Naive B cell (primary cell): ENCODE measurements at regions not wholly inside any gene's neighbourhood (a gene's known extent, or its start where the extent isn't known, plus 50 kb on each side); places are given as distances from the start of the nearest gene placed in this dataset.

ENCODE experiments used
- ATAC-seq, 2 donors: fragments of 150-1000 bp; cut with Tn5 transposase; 2 replicates each; pipeline ENCODE4 v1.10.0; 2021; ENCODE audit warnings: low read depth in 2 of 2, mild to moderate bottlenecking in 2 of 2, moderate library complexity in 2 of 2
- DNase-seq: peaks from one replicate; pipeline ENCODE4 v3.0.0; 2022
- H3K27ac Mint-ChIP-seq, 6 donors: one replicate each; pipeline ENCODE4 v1.8.0; 2020 to 2022; ENCODE audit warnings: mild to moderate bottlenecking in 6 of 6, mixed read lengths in 6 of 6, moderate library complexity in 5 of 6, inconsistent platforms in 2 of 6
- H3K27me3 Mint-ChIP-seq, 3 donors: one replicate each; pipeline ENCODE4 v1.8.0; 2021 to 2022; ENCODE audit warnings: mixed read lengths in 3 of 3, mild to moderate bottlenecking in 1 of 3
- H3K36me3 Mint-ChIP-seq, 2 donors: one replicate each; pipeline ENCODE4 v1.8.0; 2020 to 2022; ENCODE audit warnings: mixed read lengths in 2 of 2, inconsistent platforms in 1 of 2, mild to moderate bottlenecking in 1 of 2
- H3K4me1 Mint-ChIP-seq, 3 donors: one replicate each; pipeline ENCODE4 v1.8.0; 2020 to 2022; ENCODE audit warnings: mixed read lengths in 3 of 3, inconsistent platforms in 1 of 3, mild to moderate bottlenecking in 1 of 3, moderate library complexity in 1 of 3
- H3K4me3 Mint-ChIP-seq, 8 donors: one replicate each; pipeline ENCODE4 v1.8.0; 2020 to 2022; ENCODE audit warnings: mild to moderate bottlenecking in 8 of 8, mixed read lengths in 8 of 8, moderate library complexity in 8 of 8, inconsistent platforms in 2 of 8
- H3K9me3 Mint-ChIP-seq, 7 donors: one replicate each; pipeline ENCODE4 v1.8.0; 2020 to 2022; ENCODE audit warnings: mixed read lengths in 7 of 7, mild to moderate bottlenecking in 5 of 7, inconsistent platforms in 2 of 7, moderate library complexity in 1 of 7

DNA sequence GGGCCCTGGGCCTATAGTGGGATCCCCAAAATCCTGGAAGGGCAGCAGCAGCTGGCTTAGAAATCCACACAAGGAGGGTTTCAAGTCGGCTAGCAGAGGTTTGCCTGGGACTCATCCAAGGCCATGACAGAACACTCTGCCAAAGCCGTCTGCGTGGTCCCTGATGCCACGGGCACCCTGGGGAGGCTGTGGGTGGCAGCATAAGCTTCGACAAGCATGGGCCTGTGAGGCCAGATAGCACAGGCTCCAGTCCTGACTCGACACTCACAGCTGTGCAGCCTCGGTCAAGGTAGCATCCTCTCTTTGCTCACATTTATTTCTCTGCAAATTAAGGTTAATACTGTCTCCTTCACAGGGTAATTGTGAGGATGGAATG lies 138.3 kb downstream of the JCAD start:
- ATAC-seq (no peak), DNase-seq (no peak)
- H3K4me1 Mint-ChIP-seq, result peaks cover 0 to 9% (median 4%) of the 10 kb centered on the region in 3 donors
- H3K4me3 Mint-ChIP-seq, result no peak overlapping the region
- H3K36me3 Mint-ChIP-seq, result peaks cover 0 to 8% of the 10 kb centered on the region in 2 donors
- peaks cover 4 to 17% (median 6%) of the 10 kb centered on the region in 7 donors for H3K9me3 Mint-ChIP-seq
- H3K27ac Mint-ChIP-seq, result no peak overlapping the region
- peaks cover 10 to 20% (median 19%) of the 10 kb centered on the region in 3 donors for H3K27me3 Mint-ChIP-seq

DNA sequence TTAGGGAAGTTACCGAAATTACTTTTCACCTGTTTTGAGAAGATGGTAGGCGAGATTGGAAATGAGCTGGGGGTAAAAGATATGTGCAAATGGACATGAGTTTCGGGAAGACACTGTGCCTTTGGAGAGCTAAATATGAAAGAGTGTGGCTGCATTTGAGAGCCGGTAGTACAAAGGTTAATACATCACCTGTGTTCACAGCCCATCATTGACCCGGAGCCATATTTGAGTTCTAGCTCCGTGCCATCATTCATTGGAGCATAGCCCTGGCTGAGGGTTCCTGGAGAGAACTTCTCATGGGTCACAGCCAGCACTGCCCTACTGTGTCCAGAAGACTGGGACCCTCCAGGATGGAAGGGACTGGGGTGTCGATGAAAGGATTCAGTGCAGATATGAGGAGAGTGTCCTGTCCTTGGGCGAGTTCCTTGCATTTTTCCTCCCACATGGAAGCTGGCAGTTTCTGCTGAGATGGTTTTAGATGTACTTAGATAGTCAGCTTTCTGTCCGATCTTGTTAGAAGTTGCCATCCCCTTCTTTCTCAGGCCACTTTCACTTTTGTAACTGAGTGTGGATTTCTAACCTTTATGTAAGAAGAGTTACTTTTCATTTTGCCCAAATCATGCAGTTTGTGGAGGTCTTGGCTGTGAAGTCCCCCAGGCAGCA lies 138.8 kb downstream of the JCAD start:
- Mint-ChIP-seq H3K27ac (no peak overlapping the region), H3K36me3 (peaks cover 0 to 8% of the 10 kb centered on the region in 2 donors), H3K4me1 (peaks cover 0 to 9% (median 0%) of the 10 kb centered on the region in 3 donors), H3K9me3 (peaks cover 0 to 13% (median 2%) of the 10 kb centered on the region in 7 donors), H3K27me3 (peaks cover 10 to 20% (median 19%) of the 10 kb centered on the region in 3 donors), H3K4me3 (no peak overlapping the region)
- ATAC-seq, result no peak
- DNase-seq, result no peak

DNA sequence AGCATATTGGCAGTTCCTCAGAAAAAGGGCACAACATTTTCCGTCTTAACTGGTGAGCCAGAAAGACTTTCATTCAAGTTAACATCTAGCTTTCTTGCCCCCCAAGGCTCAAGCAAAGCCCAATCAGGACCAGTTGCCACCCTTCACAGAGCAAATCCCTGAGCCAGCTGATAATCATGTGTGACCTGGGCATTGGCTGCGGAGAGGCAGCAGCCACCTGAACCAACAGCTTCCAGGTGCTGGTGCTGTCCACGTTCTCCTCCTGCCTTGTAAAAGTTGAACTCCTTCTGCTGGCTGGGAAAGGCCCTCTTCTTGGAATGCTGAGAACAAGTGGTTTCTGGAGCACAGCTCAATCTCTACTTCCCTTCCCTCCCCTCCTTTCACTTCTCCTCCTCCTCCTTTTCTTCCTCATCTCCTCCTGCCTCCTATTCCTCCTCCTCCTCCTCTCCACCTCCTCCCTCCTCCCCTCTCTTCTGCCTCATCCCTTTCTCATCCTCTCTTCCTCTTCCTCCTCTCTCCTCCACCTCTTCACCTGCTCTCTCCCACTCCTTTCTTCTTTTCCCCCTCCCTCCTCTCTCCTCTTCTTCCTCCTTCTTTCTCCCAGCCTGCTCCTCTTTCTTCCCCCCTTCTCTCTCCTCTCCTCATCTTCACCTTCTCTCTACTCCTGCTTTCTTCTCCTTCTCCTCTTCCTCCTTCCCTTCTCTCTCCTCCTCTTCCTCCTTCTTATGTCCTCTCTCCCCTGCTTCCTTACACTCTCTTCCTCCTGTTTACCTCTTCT lies 140.6 kb downstream of the JCAD start:
- DNase-seq, result no peak
- ATAC-seq, result no peak
- Mint-ChIP-seq H3K36me3 (peaks cover 0 to 8% of the 10 kb centered on the region in 2 donors), H3K27ac (no peak overlapping the region), H3K9me3 (peaks cover 0 to 5% (median 0%) of the 10 kb centered on the region in 7 donors), H3K4me1 (peaks cover 0 to 9% (median 0%) of the 10 kb centered on the region in 3 donors), H3K4me3 (no peak overlapping the region), H3K27me3 (peaks cover 10 to 20% (median 19%) of the 10 kb centered on the region in 3 donors)

DNA sequence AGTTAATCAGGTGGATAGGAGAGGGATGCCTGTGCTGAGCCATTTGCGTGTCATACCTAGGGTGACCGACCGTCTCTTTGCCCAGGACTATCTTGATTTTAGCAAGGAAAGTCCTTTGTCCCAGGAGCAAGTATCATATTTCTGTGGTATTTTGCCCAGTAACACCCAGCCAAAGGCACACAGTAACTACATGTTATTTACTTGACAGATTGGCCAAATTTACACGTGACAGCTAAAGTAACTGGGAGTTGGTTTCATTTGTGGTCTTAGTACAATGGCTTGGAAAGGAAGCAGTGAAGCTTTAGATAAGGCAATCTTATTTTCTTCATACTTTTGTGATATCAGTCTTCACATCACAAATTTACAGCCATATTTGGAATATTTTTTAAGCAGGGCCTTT lies 142.1 kb downstream of the JCAD start:
- peaks cover 0 to 9% (median 0%) of the 10 kb centered on the region in 3 donors for H3K4me1 Mint-ChIP-seq
- ATAC-seq (no peak), DNase-seq (no peak)
- H3K36me3 Mint-ChIP-seq, result peaks cover 0 to 8% of the 10 kb centered on the region in 2 donors
- H3K4me3 Mint-ChIP-seq, result no peak overlapping the region
- H3K27me3 Mint-ChIP-seq, result peaks cover 8 to 20% (median 19%) of the 10 kb centered on the region in 3 donors
- H3K9me3 Mint-ChIP-seq, result peaks cover 0 to 5% (median 0%) of the 10 kb centered on the region in 7 donors
- no peak overlapping the region for H3K27ac Mint-ChIP-seq

DNA sequence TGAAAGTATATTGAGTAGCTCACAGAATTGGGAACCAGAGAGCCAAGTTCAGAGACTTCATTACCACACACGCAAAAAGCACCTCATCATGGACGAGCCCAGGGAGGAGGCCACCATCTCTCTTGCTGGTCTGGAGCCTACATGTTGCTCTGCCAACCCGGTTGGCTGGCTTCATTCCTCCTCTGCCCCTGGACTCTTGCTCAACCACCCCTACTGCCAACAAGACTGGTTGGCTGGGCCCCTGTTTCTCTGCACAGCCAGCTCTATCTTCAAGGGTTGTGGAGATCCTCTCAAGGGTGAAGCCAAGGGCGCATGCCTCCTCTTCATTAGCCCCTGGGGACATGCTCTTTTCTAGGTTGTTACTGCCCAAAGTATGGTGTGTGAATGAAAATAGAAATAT lies 142.7 kb downstream of the JCAD start:
- no peak overlapping the region for H3K4me3 Mint-ChIP-seq
- H3K27me3 Mint-ChIP-seq, result peaks cover 7 to 22% (median 19%) of the 10 kb centered on the region in 3 donors
- peaks cover 0 to 8% of the 10 kb centered on the region in 2 donors for H3K36me3 Mint-ChIP-seq
- peaks cover 0 to 9% (median 0%) of the 10 kb centered on the region in 3 donors for H3K4me1 Mint-ChIP-seq
- DNase-seq, result no peak
- H3K27ac Mint-ChIP-seq, result no peak overlapping the region
- ATAC-seq, result no peak
- peaks cover 0 to 5% (median 0%) of the 10 kb centered on the region in 7 donors for H3K9me3 Mint-ChIP-seq

DNA sequence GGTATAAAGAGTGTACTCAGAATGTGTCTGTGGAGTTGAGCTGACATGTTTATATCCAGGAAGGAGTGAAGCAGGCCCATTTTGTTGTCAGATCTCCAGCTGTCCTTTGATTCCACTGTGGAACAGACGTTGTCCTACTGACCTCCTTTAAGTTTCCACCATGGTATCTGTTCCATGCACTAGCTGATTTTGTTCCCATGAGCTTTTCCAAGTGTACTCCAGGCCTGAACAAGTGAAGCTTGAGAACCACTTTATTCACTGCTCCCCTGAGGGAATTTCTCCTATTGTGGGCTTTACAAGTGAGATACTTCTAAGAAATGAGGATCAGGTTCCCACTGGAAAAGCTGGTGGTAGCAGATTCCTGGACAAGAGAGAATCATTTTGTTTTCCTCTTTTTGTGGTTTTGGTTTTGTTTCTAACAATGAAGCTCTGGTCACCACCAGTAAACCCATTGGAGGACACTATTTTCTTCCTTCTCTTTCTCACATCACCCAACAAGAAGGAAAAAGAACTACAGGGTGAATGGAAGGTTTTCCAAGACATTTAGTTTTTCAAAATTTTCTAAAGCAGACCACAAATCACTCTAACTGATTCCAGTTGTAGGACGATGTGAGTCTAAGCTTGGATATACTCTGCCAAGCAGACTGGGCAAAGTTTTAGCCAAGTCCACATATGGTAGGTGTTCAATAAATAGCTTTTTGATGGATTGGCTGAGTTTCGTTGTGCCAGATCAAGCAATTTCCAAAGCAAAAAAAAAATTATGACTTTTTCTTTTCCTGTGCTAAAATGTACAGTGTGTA lies 144.2 kb downstream of the JCAD start:
- no peak for DNase-seq
- H3K27me3 Mint-ChIP-seq, result peaks cover 2 to 32% (median 15%) of the 10 kb centered on the region in 3 donors
- no peak overlapping the region for H3K27ac Mint-ChIP-seq
- no peak for ATAC-seq
- no peak overlapping the region for H3K4me3 Mint-ChIP-seq
- H3K4me1 Mint-ChIP-seq, result peaks cover 0 to 9% (median 0%) of the 10 kb centered on the region in 3 donors
- H3K36me3 Mint-ChIP-seq, result peaks cover 0 to 13% of the 10 kb centered on the region in 2 donors
- H3K9me3 Mint-ChIP-seq, result peaks cover 0 to 12% (median 0%) of the 10 kb centered on the region in 7 donors

DNA sequence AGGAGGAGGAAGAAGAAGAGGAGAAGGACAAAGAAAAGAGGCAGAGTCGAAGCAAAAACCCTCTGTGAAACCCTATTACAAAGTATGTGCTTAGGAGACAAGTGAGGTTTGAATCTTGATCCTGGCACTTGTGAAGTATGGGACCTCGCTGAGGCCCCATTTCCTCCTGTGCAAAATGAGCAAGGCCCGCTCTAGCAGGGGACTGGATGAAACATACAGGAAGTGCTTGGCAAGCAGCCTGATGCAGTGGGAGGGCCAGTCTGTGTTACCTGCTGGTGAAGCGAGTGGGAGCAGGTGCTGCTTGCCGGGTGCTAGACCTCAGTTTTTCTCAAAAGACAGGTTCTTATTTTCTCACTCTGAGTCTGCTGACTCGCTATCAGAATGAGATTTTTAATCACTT lies 150.4 kb downstream of the JCAD start:
- Mint-ChIP-seq H3K27me3 (peaks cover 3 to 26% (median 5%) of the 10 kb centered on the region in 3 donors), H3K4me3 (peak overlapping the region in 1 of 8 donors; percentile 63), H3K9me3 (peaks cover 0 to 7% (median 2%) of the 10 kb centered on the region in 7 donors), H3K27ac (no peak overlapping the region), H3K36me3 (peaks cover 0 to 5% of the 10 kb centered on the region in 2 donors), H3K4me1 (peaks cover 0 to 6% (median 5%) of the 10 kb centered on the region in 3 donors)
- ATAC-seq (no peak), DNase-seq (no peak)

DNA sequence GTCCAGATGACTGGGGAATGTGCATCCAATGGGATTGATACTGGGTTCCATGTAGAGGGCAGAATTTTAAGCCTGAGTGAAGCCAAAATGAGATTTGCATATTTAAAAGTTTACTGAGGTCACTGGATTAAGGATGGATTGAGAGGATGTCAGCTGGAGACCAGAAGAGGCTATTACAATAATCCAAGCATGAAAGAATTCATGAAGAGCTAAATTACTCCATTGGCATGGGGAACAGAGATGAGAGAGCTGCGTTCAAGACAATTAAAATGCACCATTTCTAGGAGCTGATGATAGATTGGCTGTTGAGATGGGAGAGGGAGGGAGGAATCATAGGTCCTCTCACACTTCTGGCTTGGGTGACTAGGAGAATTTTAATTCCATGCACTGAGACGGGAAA lies 158.5 kb downstream of the JCAD start:
- Mint-ChIP-seq H3K4me1 (no peaks in the 10 kb centered on the region), H3K9me3 (peaks cover 0 to 5% (median 0%) of the 10 kb centered on the region in 7 donors), H3K4me3 (no peak overlapping the region), H3K36me3 (no peaks in the 10 kb centered on the region), H3K27me3 (peaks cover 0 to 11% (median 0%) of the 10 kb centered on the region in 3 donors), H3K27ac (no peak overlapping the region)
- ATAC-seq, result no peak
- no peak for DNase-seq

DNA sequence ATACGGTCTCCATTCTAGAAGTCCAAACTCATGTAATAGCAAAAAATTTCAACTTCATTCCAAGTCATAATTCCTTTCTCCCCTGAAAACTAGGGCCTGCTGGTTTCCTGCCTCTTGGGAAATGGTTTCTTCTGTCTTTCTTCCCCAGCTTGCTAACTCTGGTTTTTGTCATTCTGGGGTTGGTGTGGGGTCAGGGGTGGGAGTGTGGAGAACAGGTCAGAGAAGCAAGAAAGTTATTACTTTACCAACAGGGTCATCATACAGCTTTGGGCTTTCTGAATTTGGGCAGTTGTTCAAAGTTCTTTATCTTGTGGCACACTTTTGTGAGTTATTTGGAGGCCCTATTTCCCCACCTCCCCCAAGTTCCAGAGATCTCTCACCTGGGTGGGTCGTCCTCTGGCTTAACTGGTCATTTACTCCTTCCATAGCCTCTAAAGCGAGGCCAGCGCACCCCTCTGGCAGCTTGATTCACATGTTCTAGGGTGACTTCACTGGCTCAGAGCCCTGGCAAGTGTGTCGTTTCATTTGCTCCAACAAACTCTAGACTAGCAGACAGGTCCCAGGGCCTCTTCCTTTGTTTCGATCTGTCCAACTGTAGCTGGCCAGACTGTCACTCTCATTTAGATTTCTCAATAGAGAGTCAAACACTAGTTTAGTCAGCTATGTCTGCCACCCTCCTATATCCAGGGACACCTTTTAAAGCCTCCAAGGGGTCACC lies 161.2 kb downstream of the JCAD start:
- no peaks in the 10 kb centered on the region for H3K36me3 Mint-ChIP-seq
- H3K27ac Mint-ChIP-seq, result no peak overlapping the region
- no peaks in the 10 kb centered on the region for H3K4me1 Mint-ChIP-seq
- H3K4me3 Mint-ChIP-seq, result no peak overlapping the region
- DNase-seq (no peak), ATAC-seq (no peak)
- peaks cover 0 to 15% (median 0%) of the 10 kb centered on the region in 7 donors for H3K9me3 Mint-ChIP-seq
- H3K27me3 Mint-ChIP-seq, result peaks cover 0 to 11% (median 0%) of the 10 kb centered on the region in 3 donors

DNA sequence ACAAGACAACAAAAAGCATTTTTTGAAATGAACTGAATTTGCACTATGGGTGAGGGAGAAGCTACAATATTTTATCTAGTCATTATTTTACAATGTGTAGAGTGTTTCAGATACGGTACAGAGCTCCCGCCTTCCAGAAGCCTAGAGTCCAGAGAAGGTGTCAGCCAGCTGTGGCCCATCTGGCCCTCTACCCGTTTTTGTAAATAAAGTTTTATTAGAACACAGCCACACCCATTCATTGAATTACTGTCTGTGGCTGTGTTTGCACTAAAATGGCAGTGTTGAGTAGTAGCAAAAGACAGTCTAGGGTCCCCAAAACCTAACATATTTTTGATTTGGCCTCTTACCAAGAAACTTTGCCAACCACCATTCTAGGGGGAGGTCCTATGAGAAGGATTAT lies 162.0 kb downstream of the JCAD start:
- no peak for ATAC-seq
- DNase-seq, result no peak
- Mint-ChIP-seq H3K4me3 (no peak overlapping the region), H3K9me3 (peaks cover 0 to 15% (median 0%) of the 10 kb centered on the region in 7 donors), H3K4me1 (no peaks in the 10 kb centered on the region), H3K36me3 (no peaks in the 10 kb centered on the region), H3K27me3 (peaks cover 0 to 11% (median 0%) of the 10 kb centered on the region in 3 donors), H3K27ac (no peak overlapping the region)

DNA sequence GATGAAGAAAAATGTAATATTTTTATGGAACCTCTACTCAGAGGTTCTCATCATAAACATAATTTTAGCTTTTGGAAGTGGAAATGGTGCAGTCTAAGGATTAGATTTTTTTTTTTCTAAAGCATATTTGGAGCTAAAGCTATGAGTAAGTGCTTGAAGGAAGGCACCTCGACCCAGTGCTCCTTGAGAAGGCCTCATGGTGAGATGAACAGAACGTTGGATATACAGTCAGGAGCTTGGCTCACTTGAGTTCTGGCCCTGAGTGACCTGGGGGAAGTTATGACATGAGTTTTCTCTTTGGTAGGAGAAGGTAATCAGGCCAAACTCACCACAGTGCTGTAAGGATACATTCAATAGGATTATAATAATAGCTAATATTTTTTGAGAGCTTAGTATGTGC lies 163.3 kb downstream of the JCAD start:
- H3K4me1 Mint-ChIP-seq, result no peaks in the 10 kb centered on the region
- peaks cover 0 to 10% (median 0%) of the 10 kb centered on the region in 3 donors for H3K27me3 Mint-ChIP-seq
- ATAC-seq (no peak), DNase-seq (no peak)
- H3K36me3 Mint-ChIP-seq, result no peaks in the 10 kb centered on the region
- H3K27ac Mint-ChIP-seq, result no peak overlapping the region
- H3K4me3 Mint-ChIP-seq, result no peak overlapping the region
- peaks cover 0 to 15% (median 0%) of the 10 kb centered on the region in 7 donors for H3K9me3 Mint-ChIP-seq

DNA sequence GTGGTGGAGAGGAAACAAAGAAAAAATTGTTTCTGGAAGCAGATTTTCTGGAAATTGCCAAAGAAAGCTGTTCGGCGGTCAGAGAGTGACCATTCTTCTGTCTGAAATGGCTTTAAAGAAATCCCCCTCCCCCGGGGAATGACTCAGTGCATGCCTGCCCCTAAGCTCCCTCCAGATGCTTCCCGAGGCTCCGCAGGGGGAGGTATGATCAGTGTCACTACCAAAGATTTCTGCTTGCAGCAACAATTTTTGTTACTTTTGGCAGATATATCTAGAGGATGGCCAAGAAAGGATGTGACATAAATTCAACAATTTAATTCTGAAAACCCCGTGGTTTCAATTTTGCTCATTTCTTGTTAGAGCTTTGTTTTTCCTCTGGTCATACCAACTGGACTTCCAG lies 163.9 kb downstream of the JCAD start:
- Mint-ChIP-seq H3K4me3 (no peak overlapping the region), H3K36me3 (no peaks in the 10 kb centered on the region), H3K9me3 (peaks cover 0 to 15% (median 0%) of the 10 kb centered on the region in 7 donors), H3K27ac (no peak overlapping the region), H3K27me3 (peaks cover 0 to 4% (median 0%) of the 10 kb centered on the region in 3 donors), H3K4me1 (no peaks in the 10 kb centered on the region)
- ATAC-seq, result no peak
- DNase-seq, result no peak

DNA sequence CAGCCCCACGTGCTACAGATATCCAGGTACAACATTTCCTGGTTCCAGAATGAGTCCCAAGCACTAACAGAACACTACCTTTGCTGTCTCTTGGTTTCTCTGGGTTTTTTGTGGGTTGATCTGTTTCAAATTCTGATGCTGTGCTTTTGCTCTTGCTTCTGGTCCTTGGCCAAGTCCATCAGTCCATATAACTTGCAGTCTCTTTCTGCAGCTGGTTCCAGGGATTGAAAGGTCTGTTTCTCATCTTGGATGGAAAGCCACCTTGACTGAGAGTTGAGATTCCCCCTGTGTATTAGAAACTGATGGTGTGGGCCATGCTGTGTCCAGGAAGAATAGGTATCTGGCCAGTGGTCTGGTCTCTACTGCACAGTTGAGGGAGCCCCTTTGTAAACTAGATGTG lies 171.1 kb downstream of the JCAD start:
- DNase-seq (no peak), ATAC-seq (no peak)
- Mint-ChIP-seq H3K4me3 (no peak overlapping the region), H3K27ac (no peak overlapping the region), H3K9me3 (peaks cover 0 to 12% (median 0%) of the 10 kb centered on the region in 7 donors), H3K4me1 (no peaks in the 10 kb centered on the region), H3K36me3 (no peaks in the 10 kb centered on the region), H3K27me3 (peaks cover 0 to 6% (median 0%) of the 10 kb centered on the region in 3 donors)
